Hepatocyte (in vitro differentiated cells): ENCODE measurements at regions not wholly inside any gene's neighbourhood (a gene's known extent, or its start where the extent isn't known, plus 50 kb on each side); places are given as distances from the start of the nearest gene placed in this dataset.

ENCODE experiments used
- CTCF ChIP-seq: fragments of 200-600 bp; sonication (generic); IDR thresholded peaks from 2 replicates; pipeline ENCODE4 v1.5.1; 2016; ENCODE audit warnings: antibody characterized with exemption, mild to moderate bottlenecking; ENCODE audit not compliant: poor library complexity
- EZH2 ChIP-seq: fragments of 200-600 bp; sonication (generic); IDR thresholded peaks from 2 replicates; pipeline ENCODE4 v1.6.1; 2016; ENCODE audit warnings: antibody characterized with exemption, mild to moderate bottlenecking, borderline replicate concordance

- TF ChIP-seq CTCF: no peak
- no peak for TF ChIP-seq EZH2
Observed at GRCh38 chrX:114049063-114049462, 534.8 kb upstream of the HTR2C start.
